GM15510 (cell line): ENCODE measurements at regions not wholly inside any gene's neighbourhood (a gene's known extent, or its start where the extent isn't known, plus 50 kb on each side); places are given as distances from the start of the nearest gene placed in this dataset.

Experiments used
- POLR2A ChIP-seq: IDR thresholded peaks from 3 replicates; pipeline ENCODE4 v1.6.1; 2011; ENCODE audit warnings: borderline replicate concordance; ENCODE audit not compliant: insufficient read length; ENCODE audit errors: extremely low read depth

- no peak for TF ChIP-seq POLR2A
Observed at GRCh38 chr1:59188413-59189213, 108.3 kb upstream of the FGGY start.

DNA sequence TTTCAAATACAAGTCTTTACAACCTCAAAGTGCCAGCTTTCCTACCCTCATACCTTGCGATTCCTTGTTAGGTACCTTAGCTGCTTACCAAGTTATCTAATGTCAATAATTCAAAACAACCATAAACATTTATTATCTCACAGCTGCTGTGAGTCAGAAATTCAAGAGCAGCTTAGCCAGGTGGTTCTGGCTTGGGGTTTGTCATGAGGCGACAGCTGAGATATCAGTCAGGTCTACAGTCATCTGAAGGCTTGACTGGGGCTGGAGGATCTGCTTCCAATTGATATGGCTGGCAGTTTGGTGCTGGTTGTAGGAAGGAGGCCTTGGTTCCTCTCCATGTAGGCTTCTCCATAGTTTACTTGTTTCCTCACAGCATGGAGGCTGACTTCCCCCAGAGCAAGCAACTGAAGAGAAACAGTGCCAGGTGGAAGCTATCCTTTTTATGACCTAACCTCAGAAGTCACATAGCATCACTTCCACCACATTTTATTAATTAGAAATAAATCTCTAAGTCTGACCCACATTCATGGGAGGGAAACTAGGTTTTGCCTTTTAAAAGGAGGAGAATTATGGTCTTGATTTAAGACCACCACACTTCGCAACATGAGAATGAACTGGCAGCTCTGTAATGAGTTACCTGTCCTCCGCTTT lies 103.3 kb upstream of the FGGY start:
- TF ChIP-seq POLR2A: no peak

DNA sequence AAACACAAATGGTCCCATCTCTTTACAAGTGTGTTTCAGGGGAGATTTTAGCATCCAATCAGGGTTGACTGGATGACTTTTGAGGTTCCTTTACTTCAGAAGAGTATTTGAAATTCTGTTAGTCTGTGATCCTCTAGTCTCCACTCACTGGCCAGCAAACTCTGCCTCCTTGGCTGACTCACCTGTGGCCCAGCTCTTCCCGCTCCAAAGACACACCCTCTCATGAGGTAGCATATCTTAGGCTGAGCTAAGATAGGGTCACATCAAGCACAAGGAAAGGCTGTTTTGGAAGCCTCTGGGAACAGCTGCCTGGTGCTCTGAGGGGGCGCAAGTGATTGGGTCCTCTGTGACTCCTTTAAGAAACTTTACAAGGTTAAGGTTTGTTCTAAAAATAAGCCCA lies 102.3 kb upstream of the FGGY start:
- TF ChIP-seq POLR2A: no peak

GRCh38 chr1:59195151-59195550 lies 101.7 kb upstream of the FGGY start:
- TF ChIP-seq POLR2A: no peak

DNA sequence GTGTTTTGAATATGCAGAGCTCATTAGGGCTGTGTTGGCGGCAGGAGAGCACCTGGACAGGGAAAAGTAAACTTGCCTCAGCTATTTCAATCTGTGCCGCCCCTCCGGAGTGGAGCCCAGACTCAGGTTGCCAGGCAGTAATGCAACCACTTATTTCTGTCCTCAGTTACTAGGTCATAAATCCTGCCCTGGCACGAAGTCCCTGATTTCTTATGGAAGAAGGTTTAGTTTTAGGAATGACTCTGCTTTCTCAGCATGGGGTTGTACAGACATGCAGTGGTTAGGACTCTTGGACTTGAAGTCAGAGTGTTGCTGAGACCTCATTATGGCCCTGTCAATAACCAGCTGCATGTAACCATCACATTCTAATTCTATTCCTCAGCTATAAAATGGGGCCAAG lies 98.3 kb upstream of the FGGY start:
- no peak for TF ChIP-seq POLR2A

GRCh38 chr1:59199147-59199546 lies 97.7 kb upstream of the FGGY start:
- TF ChIP-seq POLR2A: no peak

- no peak for TF ChIP-seq POLR2A
Observed at GRCh38 chr1:59199719-59200376, 97.0 kb upstream of the FGGY start.

DNA sequence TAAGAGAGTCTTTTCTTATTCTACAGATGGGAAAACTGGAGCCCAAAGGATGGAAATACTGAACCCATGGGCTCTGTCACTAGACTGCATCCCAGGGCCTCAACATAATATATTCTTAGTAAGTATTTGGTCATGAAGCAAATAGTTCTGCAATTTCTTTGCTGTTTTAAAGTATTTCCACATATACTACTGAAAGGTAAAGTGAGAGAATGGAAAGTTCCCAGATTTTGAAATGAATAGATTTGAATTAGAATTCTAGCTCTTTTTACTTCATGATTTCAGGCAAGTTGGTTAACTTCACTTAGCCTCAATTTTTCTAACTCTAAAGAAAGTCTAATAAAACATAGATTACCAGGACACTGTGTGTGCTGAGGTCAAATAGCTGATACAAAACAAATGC lies 95.6 kb upstream of the FGGY start:
- no peak for TF ChIP-seq POLR2A

GRCh38 chr1:59202455-59202854 lies 94.4 kb upstream of the FGGY start:
- no peak for TF ChIP-seq POLR2A

DNA sequence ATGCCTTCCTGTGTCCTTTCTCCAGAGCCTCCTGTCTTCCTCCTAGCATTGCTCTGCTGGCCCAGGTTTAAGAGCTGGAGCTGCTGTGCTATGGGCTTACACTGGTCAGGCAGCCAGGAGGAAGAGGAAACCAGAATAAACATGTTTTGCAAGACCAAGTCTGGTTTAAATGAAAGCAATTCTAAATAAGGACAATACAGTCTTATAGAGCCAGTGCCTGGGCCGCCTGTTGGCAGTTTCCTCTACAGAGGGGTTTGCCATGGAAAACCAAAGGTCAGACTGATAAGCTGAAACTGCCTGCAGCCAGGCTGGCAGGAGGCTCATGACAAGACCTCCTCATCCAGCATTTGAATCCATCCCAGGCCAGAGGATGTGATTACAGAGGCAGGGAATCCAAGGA lies 92.9 kb upstream of the FGGY start:
- no peak for TF ChIP-seq POLR2A

DNA sequence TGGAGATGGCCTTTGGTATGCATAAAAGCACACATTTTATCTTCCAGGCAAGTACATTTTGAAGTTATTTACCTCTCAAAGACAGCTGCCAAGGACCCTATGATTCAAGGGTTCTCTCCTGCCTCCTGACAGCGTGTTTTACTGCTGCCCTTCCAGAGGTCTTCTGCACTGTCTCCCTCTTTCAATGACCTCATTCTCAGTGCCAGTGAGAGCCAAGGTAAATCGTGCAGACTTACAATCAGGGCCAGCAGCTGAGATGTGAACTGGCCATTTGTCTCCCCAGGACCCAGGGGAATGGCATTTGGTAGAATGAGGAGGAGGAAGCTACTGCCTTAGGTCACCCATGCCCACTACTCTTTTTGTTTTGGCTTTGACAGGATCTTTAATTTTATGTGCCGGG lies 84.2 kb upstream of the FGGY start:
- TF ChIP-seq POLR2A: no peak

GRCh38 chr1:59214248-59215208 lies 82.4 kb upstream of the FGGY start:
- TF ChIP-seq POLR2A: no peak

GRCh38 chr1:59215766-59216291 lies 81.1 kb upstream of the FGGY start:
- no peak for TF ChIP-seq POLR2A

DNA sequence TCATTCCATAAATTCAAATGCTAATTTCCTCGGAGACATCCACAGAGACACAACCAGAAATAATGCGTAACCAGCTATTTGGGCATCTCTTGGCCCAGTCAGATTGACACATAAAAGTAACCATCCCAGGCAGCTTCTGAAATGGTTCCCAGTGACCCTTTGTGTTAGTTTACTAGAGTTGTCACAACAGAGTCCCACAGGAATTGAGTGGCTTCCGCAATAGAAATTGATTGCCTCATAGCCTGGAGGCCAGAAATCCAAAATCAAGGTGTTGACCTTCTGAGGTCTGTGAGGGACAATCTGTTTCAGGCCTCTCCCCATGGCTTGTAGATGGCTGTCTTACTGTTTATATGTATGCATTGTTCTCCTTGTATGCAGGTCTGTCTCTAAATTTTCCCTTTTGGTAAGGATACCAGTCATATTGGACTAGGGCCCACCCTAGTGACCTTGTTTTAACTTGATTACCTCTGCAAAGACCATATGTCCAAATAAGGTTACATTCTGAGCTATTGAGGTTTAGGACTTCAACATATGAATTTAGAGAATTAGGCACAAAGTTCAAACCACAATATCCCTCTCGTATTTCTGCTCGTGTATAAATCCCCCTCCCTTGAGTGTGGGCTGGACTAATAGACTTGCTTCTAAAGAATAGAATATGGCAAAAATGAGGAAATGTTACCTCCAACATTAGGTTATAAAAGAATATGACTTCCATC lies 78.2 kb upstream of the FGGY start:
- TF ChIP-seq POLR2A: no peak
